NB4 (cell line): ENCODE measurements at regions not wholly inside any gene's neighbourhood (a gene's known extent, or its start where the extent isn't known, plus 50 kb on each side); places are given as distances from the start of the nearest gene placed in this dataset.

Experiments
- POLR2A ChIP-seq: IDR thresholded peaks from 2 replicates; pipeline ENCODE4 v1.6.1; 2011; ENCODE audit warnings: mild to moderate bottlenecking; ENCODE audit not compliant: insufficient read length; ENCODE audit errors: extremely low read depth
- TF ChIP-seq, protein P1 (sequence below): IDR thresholded peaks from one replicate; pipeline ENCODE4 v1.5.1; 2012; ENCODE audit warnings: low read depth, low read length

GRCh38 chr4:62288808-62289541, 1088.8 kb downstream of the ADGRL3 start:
- TF ChIP-seq, protein P1, sequence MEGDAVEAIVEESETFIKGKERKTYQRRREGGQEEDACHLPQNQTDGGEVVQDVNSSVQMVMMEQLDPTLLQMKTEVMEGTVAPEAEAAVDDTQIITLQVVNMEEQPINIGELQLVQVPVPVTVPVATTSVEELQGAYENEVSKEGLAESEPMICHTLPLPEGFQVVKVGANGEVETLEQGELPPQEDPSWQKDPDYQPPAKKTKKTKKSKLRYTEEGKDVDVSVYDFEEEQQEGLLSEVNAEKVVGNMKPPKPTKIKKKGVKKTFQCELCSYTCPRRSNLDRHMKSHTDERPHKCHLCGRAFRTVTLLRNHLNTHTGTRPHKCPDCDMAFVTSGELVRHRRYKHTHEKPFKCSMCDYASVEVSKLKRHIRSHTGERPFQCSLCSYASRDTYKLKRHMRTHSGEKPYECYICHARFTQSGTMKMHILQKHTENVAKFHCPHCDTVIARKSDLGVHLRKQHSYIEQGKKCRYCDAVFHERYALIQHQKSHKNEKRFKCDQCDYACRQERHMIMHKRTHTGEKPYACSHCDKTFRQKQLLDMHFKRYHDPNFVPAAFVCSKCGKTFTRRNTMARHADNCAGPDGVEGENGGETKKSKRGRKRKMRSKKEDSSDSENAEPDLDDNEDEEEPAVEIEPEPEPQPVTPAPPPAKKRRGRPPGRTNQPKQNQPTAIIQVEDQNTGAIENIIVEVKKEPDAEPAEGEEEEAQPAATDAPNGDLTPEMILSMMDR: no peak
- TF ChIP-seq POLR2A: no peak
